Astrocyte of the spinal cord (primary cell): ENCODE measurements at regions not wholly inside any gene's neighbourhood (a gene's known extent, or its start where the extent isn't known, plus 50 kb on each side); places are given as distances from the start of the nearest gene placed in this dataset.

Experiments
- DNase-seq: peaks from one replicate; pipeline ENCODE4 v3.0.0; 2011; ENCODE audit warnings: low read depth, low spot score
- H3K4me3 ChIP-seq: 2 replicates; pipeline ENCODE4 v1.5.1; 2011; ENCODE audit warnings: low read depth, mild to moderate bottlenecking, low read length, moderate library complexity
- CTCF ChIP-seq: IDR thresholded peaks from 2 replicates; pipeline ENCODE4 v1.5.1; 2012; ENCODE audit warnings: low read depth, mild to moderate bottlenecking, low read length, inconsistent platforms
- in situ Hi-C: cut with HindIII; loops from 2 replicates; pipeline ENCODE4 v1.10.0; 2017; ENCODE audit warnings: low sequenced_read_pairs

GRCh38 chr15:31495281-31495680 is 168.6 kb downstream of the KLF13 start:
- no peak for DNase-seq
- no peak overlapping the region for H3K4me3 ChIP-seq
- in situ Hi-C loops, result loop anchor here (10.0 kb wide), 1 partner anchor 280 kb away; no protein-coding TSS in a partner anchor
- TF ChIP-seq CTCF, result no peak

GRCh38 chr15:31497838-31498237 is 171.2 kb downstream of the KLF13 start:
- no peak for DNase-seq
- TF ChIP-seq CTCF, result no peak
- in situ Hi-C loops, result loop anchor here (10.0 kb wide), 1 partner anchor 283 kb away; no protein-coding TSS in a partner anchor
- no peak overlapping the region for H3K4me3 ChIP-seq

GRCh38 chr15:31498329-31498728 is 171.7 kb downstream of the KLF13 start:
- no peak for DNase-seq
- H3K4me3 ChIP-seq, result no peak overlapping the region
- in situ Hi-C loops, result loop anchor here (10.0 kb wide), 1 partner anchor 284 kb away; no protein-coding TSS in a partner anchor

DNA sequence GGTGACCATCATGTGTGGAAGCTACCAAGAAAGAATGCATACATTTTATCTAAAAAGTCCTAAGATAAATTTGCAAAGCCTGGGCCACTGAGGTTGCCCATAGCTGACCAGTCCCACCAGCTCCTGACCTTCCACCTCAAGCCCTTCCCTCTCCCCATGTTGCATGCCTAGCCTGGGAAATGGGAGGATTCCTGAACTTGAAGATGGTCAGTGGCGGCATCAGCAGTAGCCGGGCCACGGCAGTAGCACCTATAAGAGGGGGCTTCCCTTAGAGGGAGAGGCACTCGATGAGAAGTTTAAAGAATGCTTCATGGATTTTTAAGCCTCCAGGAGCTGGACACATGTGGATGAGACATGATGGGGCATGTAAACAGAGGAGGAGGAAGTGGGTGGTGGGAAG is 172.1 kb downstream of the KLF13 start:
- in situ Hi-C loops, result loop anchor here (10.0 kb wide), 1 partner anchor 284 kb away; no protein-coding TSS in a partner anchor
- no peak for TF ChIP-seq CTCF

More at GRCh38 chr15:31498329-31498728, 171.7 kb downstream of the KLF13 start:
- no peak for TF ChIP-seq CTCF

DNA sequence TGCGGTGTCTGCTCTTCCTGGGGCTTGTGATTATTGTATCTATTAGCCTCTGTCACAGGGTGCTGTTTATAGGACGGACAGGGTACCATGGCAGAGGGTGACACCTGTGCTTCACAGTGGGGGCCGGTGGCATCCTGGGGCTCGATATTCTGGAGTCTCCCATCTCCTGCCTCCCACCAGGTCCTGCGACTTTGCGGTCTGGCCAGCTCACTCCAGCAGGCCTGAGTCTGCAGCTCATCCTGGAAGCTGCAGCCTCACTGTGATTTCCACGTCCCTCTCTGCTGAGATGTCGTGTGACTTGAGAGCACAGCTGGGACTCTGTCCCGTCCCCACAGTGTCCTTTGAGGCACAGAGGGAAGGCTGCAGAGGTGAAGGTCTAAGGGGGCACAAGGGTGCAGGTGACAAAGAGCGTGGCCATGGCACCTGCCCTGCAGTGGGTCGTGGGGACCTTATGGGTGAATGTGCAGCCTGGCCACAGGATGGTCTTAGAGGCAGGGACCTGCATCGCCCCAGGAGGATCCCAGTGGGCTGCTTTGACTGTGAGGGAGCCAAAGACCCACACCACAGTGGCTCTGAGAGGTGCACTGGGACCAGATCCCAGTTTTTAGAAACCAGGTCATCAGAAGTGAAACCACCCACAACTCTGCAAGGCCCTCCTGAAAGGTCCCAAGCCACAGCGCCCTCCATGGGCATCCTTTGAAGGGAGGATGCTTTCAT is 172.8 kb downstream of the KLF13 start:
- in situ Hi-C loops, result loop anchor here (10.0 kb wide), 1 partner anchor 285 kb away; no protein-coding TSS in a partner anchor
- no peak overlapping the region for H3K4me3 ChIP-seq
- DNase-seq, result no peak
- TF ChIP-seq CTCF, result no peak

More for the DNA sequence above, 172.1 kb downstream of the KLF13 start:
- no peak overlapping the region for H3K4me3 ChIP-seq
- no peak for DNase-seq

GRCh38 chr15:31499953-31500765 is 173.5 kb downstream of the KLF13 start:
- in situ Hi-C loops, result loop anchor here (10.0 kb wide), 1 partner anchor 285 kb away; no protein-coding TSS in a partner anchor
- no peak overlapping the region for H3K4me3 ChIP-seq
- no peak for DNase-seq

More at GRCh38 chr15:31499953-31500765, 173.5 kb downstream of the KLF13 start:
- no peak for TF ChIP-seq CTCF
